ACHN (cell line): ENCODE measurements at regions not wholly inside any gene's neighbourhood (a gene's known extent, or its start where the extent isn't known, plus 50 kb on each side); places are given as distances from the start of the nearest gene placed in this dataset.
A peak's percentile ranks its signal among the peaks of the same experiment; 100 is the strongest.
"Not testable (repeated sequence)": the region's sequence is repeated elsewhere in the genome, so short reads cannot be mapped to it uniquely, and the experiment has no call there.

ENCODE experiments used
- DNase-seq: peaks from one replicate; pipeline ENCODE4 v3.0.0-alpha.2; 2015
- in situ Hi-C: cut with HindIII; loops from 2 replicates; pipeline ENCODE4 v1.10.0; 2017; ENCODE audit warnings: low sequenced_read_pairs, low pct_ligation_motif_present, low pct_unique_long_range_greater_than_20kb

- DNase-seq, result no peak
- in situ Hi-C loops, result no loop called here
Measured at GRCh38 chr1:222010306-222010705, 268.4 kb upstream of the DUSP10 start.

- DNase-seq, result peak; percentile 51
- in situ Hi-C loops, result no loop called here
Measured at GRCh38 chr1:222009105-222009730, 267.3 kb upstream of the DUSP10 start.

GRCh38 chr1:222006715-222007114, 264.8 kb upstream of the DUSP10 start:
- in situ Hi-C loops, result no loop called here
- DNase-seq, result no peak

- in situ Hi-C loops, result no loop called here
- DNase-seq, result no peak
Measured at GRCh38 chr1:222004784-222005183, 262.9 kb upstream of the DUSP10 start.

GRCh38 chr1:222004034-222004433, 262.1 kb upstream of the DUSP10 start:
- no peak for DNase-seq
- in situ Hi-C loops, result no loop called here

- in situ Hi-C loops, result no loop called here
Measured at GRCh38 chr1:222002503-222002902, 260.6 kb upstream of the DUSP10 start.

GRCh38 chr1:222000131-222000530, 258.2 kb upstream of the DUSP10 start:
- no peak for DNase-seq
- in situ Hi-C loops, result no loop called here

More at GRCh38 chr1:222002503-222002902, 260.6 kb upstream of the DUSP10 start:
- DNase-seq, result no peak

- DNase-seq, result no peak
- in situ Hi-C loops, result no loop called here
Measured at GRCh38 chr1:221998781-221999180, 256.9 kb upstream of the DUSP10 start.

- in situ Hi-C loops, result no loop called here
- no peak for DNase-seq
Measured at GRCh38 chr1:221998186-221998612, 256.3 kb upstream of the DUSP10 start.

GRCh38 chr1:221997012-221997411, 255.1 kb upstream of the DUSP10 start:
- in situ Hi-C loops, DNase-seq: not testable (repeated sequence)

- in situ Hi-C loops, result no loop called here
- no peak for DNase-seq
Measured at GRCh38 chr1:221994939-221995338, 253.1 kb upstream of the DUSP10 start.

GRCh38 chr1:221994274-221994698, 252.4 kb upstream of the DUSP10 start:
- in situ Hi-C loops, result no loop called here
- DNase-seq, result no peak

- in situ Hi-C loops, result no loop called here
- peak; percentile 6 for DNase-seq
Measured at GRCh38 chr1:221993444-221993948, 251.6 kb upstream of the DUSP10 start.

- in situ Hi-C loops, result no loop called here
- DNase-seq, result no peak
Measured at GRCh38 chr1:221992427-221992826, 250.5 kb upstream of the DUSP10 start.

- in situ Hi-C loops, result no loop called here
- no peak for DNase-seq
Measured at GRCh38 chr1:221991221-221991620, 249.3 kb upstream of the DUSP10 start.

- DNase-seq, result no peak
- in situ Hi-C loops, result no loop called here
Measured at GRCh38 chr1:221989741-221990140, 247.9 kb upstream of the DUSP10 start.

- DNase-seq, result no peak
- in situ Hi-C loops, result no loop called here
Measured at GRCh38 chr1:221988829-221989228, 246.9 kb upstream of the DUSP10 start.

GRCh38 chr1:221987860-221988520, 246.1 kb upstream of the DUSP10 start:
- DNase-seq, result peak; percentile 19
- in situ Hi-C loops, result no loop called here

- no peak for DNase-seq
- in situ Hi-C loops, result no loop called here
Measured at GRCh38 chr1:221983444-221983843, 241.6 kb upstream of the DUSP10 start.

GRCh38 chr1:221981461-221981860, 239.6 kb upstream of the DUSP10 start:
- no peak for DNase-seq
- in situ Hi-C loops, result no loop called here
